Astrocyte (in vitro differentiated cells and primary cell): ENCODE measurements at regions not wholly inside any gene's neighbourhood (a gene's known extent, or its start where the extent isn't known, plus 50 kb on each side); places are given as distances from the start of the nearest gene placed in this dataset.

Experiments
- EZH2 ChIP-seq: IDR thresholded peaks from 2 replicates; pipeline ENCODE4 v1.6.1; 2012; ENCODE audit warnings: mild to moderate bottlenecking, low read length, inconsistent platforms; ENCODE audit not compliant: insufficient read depth
- TF ChIP-seq, protein P1 (sequence below): IDR thresholded peaks from 2 replicates; pipeline ENCODE4 v1.5.1; 2011; ENCODE audit warnings: low read depth, mild to moderate bottlenecking, inconsistent platforms, low read length, moderate library complexity; ENCODE audit not compliant: insufficient read depth

DNA sequence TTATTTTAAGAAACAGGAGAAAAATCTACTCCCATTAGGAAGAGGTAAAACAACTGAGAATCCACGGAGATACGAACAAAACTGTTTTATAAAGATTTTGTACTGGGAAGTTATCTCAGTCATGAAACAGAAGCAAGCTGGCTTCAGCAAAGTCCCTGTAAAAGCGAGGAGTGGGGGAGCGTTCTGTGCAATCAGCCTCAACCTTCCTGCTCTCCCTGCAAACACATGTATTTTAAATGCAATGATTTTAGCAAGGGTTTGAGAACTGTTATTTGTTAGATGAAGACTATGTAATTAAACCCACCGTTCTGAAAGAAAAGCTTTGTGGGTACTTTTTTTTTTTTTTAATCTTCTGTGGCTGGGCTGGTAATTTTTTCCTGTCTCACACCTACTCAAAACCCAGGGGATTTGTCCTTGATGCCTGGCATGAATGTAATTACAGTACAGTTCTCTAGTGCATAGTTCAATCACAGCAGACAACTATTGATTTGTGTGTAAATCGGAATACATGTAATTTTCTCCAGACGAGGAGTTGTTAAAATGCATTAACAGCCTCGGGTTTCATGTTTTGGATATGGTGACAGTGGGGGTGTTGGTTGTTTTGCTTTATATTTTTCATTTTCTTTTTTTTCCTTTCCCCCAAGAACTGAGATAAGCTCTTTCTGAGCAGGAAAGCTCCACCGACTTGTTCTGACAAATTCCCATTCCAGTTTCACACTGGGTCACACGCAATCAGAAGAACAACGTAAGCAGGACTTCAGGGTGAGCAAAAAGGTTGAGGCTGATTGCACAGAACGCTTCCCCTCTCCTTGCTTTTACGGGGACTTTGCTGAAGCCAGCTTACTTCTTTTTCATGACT, 153.6 kb downstream of the PHLDA1 start:
- TF ChIP-seq, protein P1, sequence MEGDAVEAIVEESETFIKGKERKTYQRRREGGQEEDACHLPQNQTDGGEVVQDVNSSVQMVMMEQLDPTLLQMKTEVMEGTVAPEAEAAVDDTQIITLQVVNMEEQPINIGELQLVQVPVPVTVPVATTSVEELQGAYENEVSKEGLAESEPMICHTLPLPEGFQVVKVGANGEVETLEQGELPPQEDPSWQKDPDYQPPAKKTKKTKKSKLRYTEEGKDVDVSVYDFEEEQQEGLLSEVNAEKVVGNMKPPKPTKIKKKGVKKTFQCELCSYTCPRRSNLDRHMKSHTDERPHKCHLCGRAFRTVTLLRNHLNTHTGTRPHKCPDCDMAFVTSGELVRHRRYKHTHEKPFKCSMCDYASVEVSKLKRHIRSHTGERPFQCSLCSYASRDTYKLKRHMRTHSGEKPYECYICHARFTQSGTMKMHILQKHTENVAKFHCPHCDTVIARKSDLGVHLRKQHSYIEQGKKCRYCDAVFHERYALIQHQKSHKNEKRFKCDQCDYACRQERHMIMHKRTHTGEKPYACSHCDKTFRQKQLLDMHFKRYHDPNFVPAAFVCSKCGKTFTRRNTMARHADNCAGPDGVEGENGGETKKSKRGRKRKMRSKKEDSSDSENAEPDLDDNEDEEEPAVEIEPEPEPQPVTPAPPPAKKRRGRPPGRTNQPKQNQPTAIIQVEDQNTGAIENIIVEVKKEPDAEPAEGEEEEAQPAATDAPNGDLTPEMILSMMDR = no peak
- TF ChIP-seq EZH2 = no peak
